GM13977 (cell line): ENCODE measurements at regions not wholly inside any gene's neighbourhood (a gene's known extent, or its start where the extent isn't known, plus 50 kb on each side); places are given as distances from the start of the nearest gene placed in this dataset.
A peak's percentile ranks its signal among the peaks of the same experiment; 100 is the strongest.

Experiments used
- DNase-seq: peaks from one replicate; pipeline ENCODE4 v3.0.0; 2012; ENCODE audit warnings: low spot score
- in situ Hi-C: fragments of 300-500 bp; cut with MboI; formaldehyde crosslinking; loops from one replicate; pipeline ENCODE4 v1.12.0; 2022; ENCODE audit warnings: low sequenced_read_pairs, low pct_unique_long_range_greater_than_20kb, mixed read lengths, inconsistent platforms; ENCODE audit not compliant: unreplicated experiment
- TF ChIP-seq, protein P1 (sequence below): IDR thresholded peaks from 2 replicates; pipeline ENCODE4 v1.5.1; 2012; ENCODE audit warnings: mild to moderate bottlenecking, control low read depth; ENCODE audit not compliant: insufficient read depth; ENCODE audit errors: extremely low read depth, missing control alignments

DNA sequence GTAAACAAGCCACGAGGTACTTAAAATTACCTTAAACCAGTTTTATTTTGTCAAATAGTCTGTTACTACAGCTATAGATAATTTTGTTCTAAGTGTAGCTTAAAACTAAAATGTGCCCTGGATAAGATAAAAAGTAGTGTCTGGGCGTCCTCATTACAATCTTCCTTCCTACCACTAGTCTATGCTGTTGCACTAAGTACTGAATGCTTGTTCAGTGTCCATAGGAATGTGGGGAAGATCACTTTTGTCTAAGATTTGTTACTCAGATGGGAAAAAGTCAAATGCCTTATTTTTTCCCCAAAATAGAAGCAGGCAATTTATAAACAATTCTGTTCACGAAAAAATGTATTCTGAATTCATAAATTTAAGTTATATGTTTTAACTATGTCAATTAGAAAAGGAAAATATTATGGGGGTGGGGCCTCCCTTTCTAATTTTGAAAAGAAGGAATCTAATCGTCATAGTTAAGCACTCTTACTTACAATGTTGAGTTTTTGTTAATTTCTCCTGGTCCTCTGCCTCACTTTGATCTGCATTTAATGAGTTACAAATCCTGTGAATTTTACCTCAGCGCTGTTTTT lies 140.4 kb upstream of the VRK2 start:
- TF ChIP-seq, protein P1, sequence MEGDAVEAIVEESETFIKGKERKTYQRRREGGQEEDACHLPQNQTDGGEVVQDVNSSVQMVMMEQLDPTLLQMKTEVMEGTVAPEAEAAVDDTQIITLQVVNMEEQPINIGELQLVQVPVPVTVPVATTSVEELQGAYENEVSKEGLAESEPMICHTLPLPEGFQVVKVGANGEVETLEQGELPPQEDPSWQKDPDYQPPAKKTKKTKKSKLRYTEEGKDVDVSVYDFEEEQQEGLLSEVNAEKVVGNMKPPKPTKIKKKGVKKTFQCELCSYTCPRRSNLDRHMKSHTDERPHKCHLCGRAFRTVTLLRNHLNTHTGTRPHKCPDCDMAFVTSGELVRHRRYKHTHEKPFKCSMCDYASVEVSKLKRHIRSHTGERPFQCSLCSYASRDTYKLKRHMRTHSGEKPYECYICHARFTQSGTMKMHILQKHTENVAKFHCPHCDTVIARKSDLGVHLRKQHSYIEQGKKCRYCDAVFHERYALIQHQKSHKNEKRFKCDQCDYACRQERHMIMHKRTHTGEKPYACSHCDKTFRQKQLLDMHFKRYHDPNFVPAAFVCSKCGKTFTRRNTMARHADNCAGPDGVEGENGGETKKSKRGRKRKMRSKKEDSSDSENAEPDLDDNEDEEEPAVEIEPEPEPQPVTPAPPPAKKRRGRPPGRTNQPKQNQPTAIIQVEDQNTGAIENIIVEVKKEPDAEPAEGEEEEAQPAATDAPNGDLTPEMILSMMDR = peak; percentile 82
- DNase-seq = peak; percentile 43
- in situ Hi-C loops = no loop called here

DNA sequence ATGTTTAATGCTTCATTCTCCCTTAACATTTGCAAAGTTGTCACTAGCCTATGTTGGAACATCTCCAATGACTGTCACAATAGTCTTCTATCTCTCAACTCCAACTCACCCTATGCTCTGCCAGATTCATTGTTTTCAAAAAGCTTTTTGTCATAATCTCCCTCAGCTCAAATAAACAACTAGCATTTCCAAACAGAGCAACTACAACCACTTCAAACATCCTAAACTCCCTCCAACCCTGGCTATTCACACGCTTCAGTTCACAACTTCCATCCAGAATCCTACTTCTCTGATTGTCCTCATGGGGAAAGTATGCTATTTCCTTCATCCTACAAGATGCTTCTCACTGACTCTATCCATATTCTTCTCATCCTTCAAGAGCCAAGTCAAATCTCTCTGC lies 139.2 kb upstream of the VRK2 start:
- TF ChIP-seq, protein P1 = no peak
- no peak for DNase-seq
- in situ Hi-C loops = no loop called here

DNA sequence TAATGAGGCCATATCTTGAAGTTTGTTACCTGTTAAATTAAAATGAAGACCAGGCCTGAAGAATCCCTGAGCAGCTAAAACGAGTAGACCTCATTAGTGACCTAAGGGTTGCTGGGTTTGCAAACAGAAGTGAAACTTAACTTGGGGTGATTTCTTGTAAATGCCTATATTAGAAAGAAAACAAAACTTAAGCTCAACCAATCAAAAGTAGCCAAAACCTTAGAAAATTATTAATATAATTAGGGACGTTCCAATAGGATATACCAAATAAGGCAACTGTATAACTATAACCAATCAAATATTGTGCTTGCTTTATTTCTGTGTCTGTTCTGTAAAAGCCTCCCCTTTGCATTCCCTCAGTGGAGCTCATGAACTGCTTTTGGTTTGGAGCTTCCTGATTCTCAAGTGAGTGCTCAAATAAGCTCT lies 137.9 kb upstream of the VRK2 start:
- in situ Hi-C loops = no loop called here

DNA sequence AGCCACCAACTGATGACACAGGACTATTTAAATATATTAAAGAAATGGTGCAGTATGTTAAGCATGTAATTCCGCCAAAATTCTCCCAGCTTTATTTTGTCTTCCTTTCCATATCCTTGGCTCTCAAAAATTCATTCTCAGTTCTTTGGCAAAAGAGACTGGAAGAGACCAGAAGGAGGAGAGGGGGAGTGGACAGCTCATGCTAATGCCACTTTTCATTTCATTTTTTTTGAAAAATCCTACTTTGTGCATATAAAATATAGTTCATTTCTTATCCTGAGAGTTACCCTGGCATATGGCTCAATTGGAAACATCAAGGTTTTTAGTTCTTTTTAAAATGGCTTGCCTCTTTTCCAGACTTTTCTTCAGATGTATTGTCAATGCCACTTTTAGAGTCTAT lies 128.5 kb upstream of the VRK2 start:
- in situ Hi-C loops = loop anchor here (10.0 kb wide), 1 partner anchor 127 kb away; the partner anchor contains the start of gene VRK2
- no peak for DNase-seq
- TF ChIP-seq, protein P1 = no peak

More for the DNA sequence above, 137.9 kb upstream of the VRK2 start:
- peak; percentile 16 for DNase-seq
- TF ChIP-seq, protein P1 = no peak

DNA sequence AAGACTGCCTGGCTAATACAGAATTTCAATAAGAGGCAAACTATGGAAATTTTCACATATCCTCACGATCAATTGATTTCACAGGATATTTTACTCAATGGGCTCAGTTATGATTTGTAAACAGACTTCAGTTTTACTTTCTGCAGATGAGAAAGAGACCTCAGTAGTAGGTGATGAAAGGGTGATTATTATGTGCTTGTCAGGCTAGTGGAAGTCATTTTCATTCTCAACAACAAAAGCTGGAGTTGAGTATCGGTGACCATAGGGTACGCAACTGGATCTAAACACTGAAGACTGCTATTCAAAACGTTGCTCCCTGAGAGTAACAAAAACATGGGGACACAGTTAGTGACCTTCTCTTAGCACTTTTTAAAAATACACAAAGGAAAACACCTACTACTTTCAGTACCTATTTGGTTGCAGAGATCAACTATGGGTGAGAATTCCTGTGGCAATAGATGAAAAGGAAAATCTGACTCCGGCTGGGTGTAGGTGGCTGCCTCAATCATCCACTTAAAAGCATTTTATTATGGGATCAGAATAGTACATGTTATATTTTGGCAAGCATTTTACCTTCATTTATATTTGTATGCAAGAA lies 126.2 kb upstream of the VRK2 start:
- no peak for DNase-seq
- TF ChIP-seq, protein P1 = no peak
- in situ Hi-C loops = no loop called here

DNA sequence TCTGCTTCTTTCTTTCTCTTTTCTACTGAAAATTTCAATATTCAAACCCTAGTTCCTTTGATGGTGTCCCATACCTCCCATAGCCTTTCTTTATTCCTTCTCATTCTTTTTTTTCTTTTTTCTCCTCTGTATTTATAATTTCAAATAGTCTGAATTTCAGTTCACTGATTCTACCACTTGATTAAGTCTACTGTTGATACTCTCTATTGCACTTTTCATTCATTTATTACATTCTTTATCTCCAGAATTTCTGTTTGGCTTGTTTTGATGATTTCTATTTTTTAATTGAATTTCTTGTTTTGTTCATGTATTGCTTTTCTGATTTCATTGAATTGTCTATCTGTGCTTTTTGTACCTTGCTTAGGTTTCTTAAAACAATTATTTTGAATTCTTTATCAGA lies 111.9 kb upstream of the VRK2 start:
- DNase-seq = no peak
- TF ChIP-seq, protein P1 = no peak
- in situ Hi-C loops = no loop called here
